IMR-90 (cell line): ENCODE measurements at regions not wholly inside any gene's neighbourhood (a gene's known extent, or its start where the extent isn't known, plus 50 kb on each side); places are given as distances from the start of the nearest gene placed in this dataset.

Source experiments
- ATAC-seq: fragments of 200-7000 bp; cut with Tn5 transposase; 2 replicates; pipeline ENCODE4 v1.9.1; 2020; ENCODE audit warnings: low read depth, mild to moderate bottlenecking, moderate library complexity
- BruUV-seq: library from RNA; stranded (reverse); fragments of 400-500 nt; replicated peaks from 2 replicates; lab custom pipeline; 2021; lab: Mats Ljungman, UMichigan
- CTCF ChIA-PET: fragments of 300-600 bp; formaldehyde crosslinking; extraction: SDS; loops from one replicate; lab custom pipeline; 2021; ENCODE audit warnings: antibody characterized with exemption; lab: Yijun Ruan, JAX
- POLR2A ChIA-PET: fragments of 300-600 bp; sonication (Branson Sonifier 250); formaldehyde crosslinking; loops from one replicate; lab custom pipeline; 2022; ENCODE audit warnings: antibody characterized with exemption; ENCODE audit not compliant: unreplicated experiment; lab: Charles Lee
- DNase-seq: peaks from one replicate; pipeline ENCODE4 v3.0.0; 2013
- H2AFZ ChIP-seq: replicated peaks from 2 replicates; pipeline ENCODE3; 2013; ENCODE audit warnings: low read length, mild to moderate bottlenecking; ENCODE audit not compliant: poor library complexity
- H2AK5ac ChIP-seq: 2 replicates; pipeline ENCODE4 v1.6.1; 2013; ENCODE audit warnings: low read depth, low read length, inconsistent platforms
- H2AK9ac ChIP-seq: replicated peaks from 2 replicates; pipeline ENCODE3; 2013; ENCODE audit warnings: mild to moderate bottlenecking, low read depth, low read length, moderate library complexity; ENCODE audit not compliant: poor library complexity
- H2BK120ac ChIP-seq: 2 replicates; pipeline ENCODE4 v1.6.1; 2013; ENCODE audit warnings: low read depth, low read length, inconsistent platforms
- H2BK15ac ChIP-seq: 3 replicates; pipeline ENCODE4 v1.6.1; 2013; ENCODE audit warnings: low read depth, low read length, inconsistent platforms
- H2BK20ac ChIP-seq: 2 replicates; pipeline ENCODE4 v1.6.1; 2013; ENCODE audit warnings: low read depth, mild to moderate bottlenecking, inconsistent platforms, low read length, moderate library complexity
- H2BK5ac ChIP-seq: 2 replicates; pipeline ENCODE4 v1.6.1; 2013; ENCODE audit warnings: mild to moderate bottlenecking, low read depth, low read length, inconsistent platforms; ENCODE audit not compliant: poor library complexity, severe bottlenecking
- H3K14ac ChIP-seq: replicated peaks from 2 replicates; pipeline ENCODE4 v1.6.1; 2013; ENCODE audit warnings: low read depth, low read length, inconsistent platforms
- H3K18ac ChIP-seq: 2 replicates; pipeline ENCODE4 v1.6.1; 2013; ENCODE audit warnings: low read depth, low read length, control low read depth
- H3K23ac ChIP-seq: 2 replicates; pipeline ENCODE4 v1.6.1; 2013; ENCODE audit warnings: low read depth, low read length, inconsistent platforms
- H3K27ac ChIP-seq: 2 replicates; pipeline ENCODE4 v1.5.1; 2013; ENCODE audit warnings: mild to moderate bottlenecking, control low read depth, low read length; ENCODE audit not compliant: insufficient read depth
- H3K27me3 ChIP-seq: 2 replicates; pipeline ENCODE4 v1.6.1; 2013; ENCODE audit warnings: low read length; ENCODE audit not compliant: control insufficient read depth, insufficient read depth
- H3K36me3 ChIP-seq: 2 replicates; pipeline ENCODE4 v1.6.1; 2013; ENCODE audit warnings: low read length, mixed read lengths; ENCODE audit not compliant: control insufficient read depth, insufficient read depth
- H3K4ac ChIP-seq: 2 replicates; pipeline ENCODE4 v1.6.1; 2013; ENCODE audit warnings: low read depth, low read length, inconsistent platforms
- H3K4me1 ChIP-seq: 2 replicates; pipeline ENCODE4 v1.6.1; 2013; ENCODE audit warnings: low read length, mixed read lengths; ENCODE audit not compliant: control insufficient read depth, insufficient read depth
- H3K4me2 ChIP-seq: 2 replicates; pipeline ENCODE4 v1.6.1; 2013; ENCODE audit warnings: low read depth, mild to moderate bottlenecking, control low read depth, low read length, moderate library complexity
- H3K4me3 ChIP-seq: 2 replicates; pipeline ENCODE4 v1.5.1; 2013; ENCODE audit warnings: low read depth, mild to moderate bottlenecking, control low read depth, low read length, moderate library complexity; ENCODE audit not compliant: insufficient read depth
- H3K56ac ChIP-seq: 2 replicates; pipeline ENCODE4 v1.6.1; 2013; ENCODE audit warnings: low read length, inconsistent platforms; ENCODE audit not compliant: insufficient read depth; ENCODE audit errors: extremely low read depth
- H3K79me1 ChIP-seq, 2 experiments: 2 replicates each; pipeline ENCODE4 v1.6.1; 2013; ENCODE audit warnings: low read length in 2 of 2, inconsistent platforms in 1 of 2, low read depth in 1 of 2
- H3K9ac ChIP-seq: 2 replicates; pipeline ENCODE4 v1.6.1; 2013; ENCODE audit warnings: low read depth, low read length, control low read depth
- H3K9me1 ChIP-seq: 2 replicates; pipeline ENCODE4 v1.6.1; 2013; ENCODE audit warnings: low read length, inconsistent platforms; ENCODE audit not compliant: insufficient read depth
- H3K9me3 ChIP-seq: 2 replicates; pipeline ENCODE4 v1.6.1; 2013; ENCODE audit warnings: low read length; ENCODE audit not compliant: control insufficient read depth, insufficient read depth
- H4K20me1 ChIP-seq: 2 replicates; pipeline ENCODE4 v1.6.1; 2013; ENCODE audit warnings: low read length, inconsistent platforms; ENCODE audit not compliant: insufficient read depth
- H4K5ac ChIP-seq: 2 replicates; pipeline ENCODE4 v1.6.1; 2013; ENCODE audit warnings: mild to moderate bottlenecking, low read depth, low read length, control low read depth
- H4K8ac ChIP-seq, 2 experiments: 2 replicates each; pipeline ENCODE4 v1.6.1; 2013; ENCODE audit warnings: low read depth in 2 of 2, low read length in 2 of 2, control low read depth in 1 of 2, inconsistent platforms in 1 of 2
- H4K91ac ChIP-seq: 2 replicates; pipeline ENCODE4 v1.6.1; 2013; ENCODE audit warnings: low read depth, low read length, inconsistent platforms; ENCODE audit not compliant: insufficient read depth
- CHD1 ChIP-seq: IDR thresholded peaks from 2 replicates; pipeline ENCODE4 v1.6.1; 2012; ENCODE audit warnings: low read depth, low read length, improper control_type of control experiment
- CTCF ChIP-seq: conservative IDR thresholded peaks from 2 replicates; pipeline ENCODE4 v1.5.1; 2012; ENCODE audit warnings: mild to moderate bottlenecking, low read depth, low read length, improper control_type of control experiment
- FOS ChIP-seq: fragments of 150-350 bp; IDR thresholded peaks from 2 replicates; pipeline ENCODE4 v1.6.1; 2016; ENCODE audit warnings: low read depth, low read length
- MAFK ChIP-seq: IDR thresholded peaks from 2 replicates; pipeline ENCODE4 v1.6.1; 2012; ENCODE audit warnings: low read depth, low read length, improper control_type of control experiment
- NFE2L2 ChIP-seq: fragments of 150-350 bp; IDR thresholded peaks from 2 replicates; pipeline ENCODE4 v1.6.1; 2016; ENCODE audit warnings: low read depth, mild to moderate bottlenecking, low read length
- POLR2A ChIP-seq: IDR thresholded peaks from 2 replicates; pipeline ENCODE4 v1.6.1; 2012; ENCODE audit warnings: mild to moderate bottlenecking, low read depth, low read length
- RAD21 ChIP-seq: IDR thresholded peaks from 2 replicates; pipeline ENCODE4 v1.6.1; 2012; ENCODE audit warnings: low read length, improper control_type of control experiment
- RCOR1 ChIP-seq: IDR thresholded peaks from 2 replicates; pipeline ENCODE4 v1.6.1; 2012; ENCODE audit warnings: mild to moderate bottlenecking, low read length, improper control_type of control experiment; ENCODE audit not compliant: insufficient replicate concordance
- WGBS, 2 experiments: methylation state at CpG; one replicate each; pipeline versions ENCODE4 v1.1.5 to v1.1.7; 2013; ENCODE audit warnings: missing lambda C conversion rate in 2 of 2; ENCODE audit not compliant: insufficient read length in 1 of 2; ENCODE audit errors: extremely low coverage in 2 of 2; 5-methylcytosine and 5-hydroxymethylcytosine counted together
- dilution Hi-C: fragments of 300-500 bp; cut with HindIII; formaldehyde crosslinking; loops from one replicate; pipeline ENCODE4 v1.14.3; 2018; ENCODE audit warnings: low sequenced_read_pairs; ENCODE audit not compliant: unreplicated experiment
- in situ Hi-C: fragments of 300-500 bp; cut with MboI; formaldehyde crosslinking; loops from 3 replicates; pipeline ENCODE4 v1.14.3; 2019; ENCODE audit warnings: low sequenced_read_pairs, inconsistent platforms, mixed read lengths
- intact Hi-C: fragments of 100-400 bp; cut with micrococcal nuclease; formaldehyde crosslinking; loops from 2 replicates; pipeline ENCODE4 v1.10.0; 2022
- TF ChIP-seq, protein P1 (sequence below): fragments of 150-350 bp; IDR thresholded peaks from 2 replicates; pipeline ENCODE4 v1.6.1; 2017; ENCODE audit warnings: mild to moderate bottlenecking, antibody characterized with exemption, low read length, low read depth

DNA sequence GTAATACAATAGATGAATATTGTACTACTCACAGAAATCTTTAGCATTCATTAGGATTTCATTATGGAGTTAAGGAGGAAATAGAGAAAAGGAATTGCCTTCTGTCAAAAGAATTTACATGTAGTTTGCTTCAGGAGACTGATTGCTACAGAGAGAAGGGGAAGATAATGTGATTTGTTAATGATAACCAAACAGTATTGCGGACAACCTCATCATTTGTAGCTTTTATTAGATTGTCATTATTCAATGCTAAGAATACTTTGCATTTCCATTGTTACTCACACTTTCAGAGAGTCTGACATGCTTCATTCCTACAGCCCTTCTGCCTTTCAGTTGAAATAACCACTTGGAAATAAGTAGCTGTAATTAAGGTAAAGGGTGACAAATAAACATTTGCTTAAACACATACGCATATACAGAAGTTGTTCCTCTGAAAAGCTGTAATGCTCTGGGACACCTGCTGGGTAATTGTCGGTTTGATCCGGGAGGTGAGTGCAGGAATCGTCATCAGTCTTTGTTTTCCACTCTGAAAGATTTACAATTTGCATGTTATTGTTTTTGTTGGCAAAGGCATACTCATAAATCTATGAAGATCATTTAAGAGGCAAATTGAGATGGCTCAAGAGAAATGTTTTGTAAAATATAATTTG is 600.2 kb downstream of the TRHDE start:
- Histone ChIP-seq H2AFZ (no peak overlapping the region), H2BK5ac (no peak overlapping the region), H3K9ac (no peak overlapping the region), H3K9me3 (peaks cover 6% of the 10 kb centered on the region), H3K56ac (no peak overlapping the region), H3K4ac (no peak overlapping the region), H3K14ac (no peak overlapping the region), H2AK5ac (no peak overlapping the region), H2BK20ac (no peak overlapping the region), H3K18ac (no peak overlapping the region), H3K9me1 (no peaks in the 10 kb centered on the region), H3K4me1 (no peaks in the 10 kb centered on the region), H4K8ac (no peak overlapping the region), H3K79me1 (no peaks in the 10 kb centered on the region), H3K23ac (no peak overlapping the region), H3K4me3 (no peak overlapping the region), H3K27me3 (no peaks in the 10 kb centered on the region), H3K36me3 (no peaks in the 10 kb centered on the region), H4K20me1 (no peaks in the 10 kb centered on the region), H2BK120ac (no peak overlapping the region), H4K5ac (no peak overlapping the region), H2AK9ac (no peak overlapping the region), H4K91ac (no peak overlapping the region), H3K4me2 (no peak overlapping the region), H3K27ac (no peak overlapping the region), H2BK15ac (no peak overlapping the region)
- dilution Hi-C loops, result no loop called here
- in situ Hi-C loops, result no loop called here
- WGBS, 2 experiments, result 0% methylated on average over 3 of the region's 5 CpGs; no CpG with 5 or more reads in 1 of the 2 experiments
- TF ChIP-seq RAD21, result no peak
- TF ChIP-seq, protein P1, sequence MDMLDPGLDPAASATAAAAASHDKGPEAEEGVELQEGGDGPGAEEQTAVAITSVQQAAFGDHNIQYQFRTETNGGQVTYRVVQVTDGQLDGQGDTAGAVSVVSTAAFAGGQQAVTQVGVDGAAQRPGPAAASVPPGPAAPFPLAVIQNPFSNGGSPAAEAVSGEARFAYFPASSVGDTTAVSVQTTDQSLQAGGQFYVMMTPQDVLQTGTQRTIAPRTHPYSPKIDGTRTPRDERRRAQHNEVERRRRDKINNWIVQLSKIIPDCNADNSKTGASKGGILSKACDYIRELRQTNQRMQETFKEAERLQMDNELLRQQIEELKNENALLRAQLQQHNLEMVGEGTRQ, result no peak
- no peak for TF ChIP-seq RCOR1
- TF ChIP-seq FOS, result no peak
- TF ChIP-seq NFE2L2, result no peak
- TF ChIP-seq MAFK, result no peak
- no peak for TF ChIP-seq CTCF
- TF ChIP-seq CHD1, result no peak
- no peak for TF ChIP-seq POLR2A
- POLR2A ChIA-PET, result no interaction called here
- DNase-seq, result no peak
- intact Hi-C loops, result no loop called here
- CTCF ChIA-PET, result no interaction called here
- BruUV-seq, result no TSS peak
- ATAC-seq, result no peak
